Gastroesophageal sphincter (tissue), 2 donors: ENCODE measurements at regions not wholly inside any gene's neighbourhood (a gene's known extent, or its start where the extent isn't known, plus 50 kb on each side); places are given as distances from the start of the nearest gene placed in this dataset.

Experiments used
- EP300 ChIP-seq: sonication (generic); formaldehyde crosslinking; IDR thresholded peaks from one replicate; pipeline ENCODE4 v1.6.1; 2017; ENCODE audit warnings: antibody characterized with exemption, mild to moderate bottlenecking
- POLR2A ChIP-seq, 2 donors: fragments of 450-650 bp; IDR thresholded peaks; one replicate each; pipeline ENCODE4 v1.6.1; 2017; ENCODE audit warnings: antibody characterized with exemption in 2 of 2, mild to moderate bottlenecking in 2 of 2, moderate library complexity in 1 of 2

GRCh38 chr20:51969191-51969590 lies 166.9 kb upstream of the SALL4 start:
- no peak for TF ChIP-seq POLR2A (IDR thresholded peaks at IDR 0.05)
- TF ChIP-seq EP300: no peak
